Panc1 (cell line): ENCODE measurements at regions not wholly inside any gene's neighbourhood (a gene's known extent, or its start where the extent isn't known, plus 50 kb on each side); places are given as distances from the start of the nearest gene placed in this dataset.
"Not testable (repeated sequence)": the region's sequence is repeated elsewhere in the genome, so short reads cannot be mapped to it uniquely, and the experiment has no call there.

Experiments
- ATAC-seq: fragments of 200-7000 bp; cut with Tn5 transposase; 2 replicates; pipeline ENCODE4 v1.9.1; 2020; ENCODE audit warnings: mild to moderate bottlenecking, moderate library complexity
- BruUV-seq: library from RNA; stranded (reverse); fragments of 400-500 nt; replicated peaks from 2 replicates; lab custom pipeline; 2021; lab: Mats Ljungman, UMichigan
- CTCF ChIA-PET: fragments of 300-600 bp; sonication (Branson Sonifier 250); formaldehyde crosslinking; loops from one replicate; lab custom pipeline; 2022; ENCODE audit warnings: antibody characterized with exemption; lab: Charles Lee
- POLR2A ChIA-PET: fragments of 300-600 bp; sonication (Branson Sonifier 250); formaldehyde crosslinking; loops from one replicate; lab custom pipeline; 2022; ENCODE audit warnings: antibody characterized with exemption; lab: Charles Lee
- DNase-seq: peaks from one replicate; pipeline ENCODE4 v3.0.0-alpha.2; 2010; ENCODE audit warnings: low read depth, low spot score
- H3K27ac ChIP-seq: 2 replicates; pipeline ENCODE4 v1.5.1; 2011; ENCODE audit warnings: mild to moderate bottlenecking, low read length, inconsistent platforms
- H3K27me3 ChIP-seq: fragments of 200-500 bp; sonication (Bioruptor generic); 2 replicates; pipeline ENCODE4 v1.6.0; 2014; ENCODE audit warnings: low read length, inconsistent platforms; ENCODE audit not compliant: control insufficient read depth, insufficient read depth
- H3K36me3 ChIP-seq: fragments of 200-500 bp; sonication (Bioruptor generic); 2 replicates; pipeline ENCODE4 v1.5.1; 2014; ENCODE audit warnings: inconsistent platforms, mild to moderate bottlenecking, low read length, moderate library complexity; ENCODE audit not compliant: control insufficient read depth, insufficient read depth
- H3K4me1 ChIP-seq: 2 replicates; pipeline ENCODE4 v1.5.1; 2011; ENCODE audit warnings: inconsistent platforms, mild to moderate bottlenecking, low read length, moderate library complexity; ENCODE audit not compliant: control insufficient read depth, insufficient read depth
- H3K4me3 ChIP-seq, 2 experiments: 2 replicates each; pipeline ENCODE4 v1.5.1; 2011 to 2012; ENCODE audit warnings: low read depth in 2 of 2, low read length in 2 of 2, mild to moderate bottlenecking in 2 of 2, inconsistent platforms in 1 of 2, moderate library complexity in 1 of 2
- H3K9me3 ChIP-seq: fragments of 200-500 bp; sonication (Bioruptor generic); 2 replicates; pipeline ENCODE4 v1.5.1; 2014; ENCODE audit warnings: low read depth, mild to moderate bottlenecking, inconsistent platforms, low read length, moderate library complexity; ENCODE audit not compliant: control insufficient read depth, insufficient read depth
- POLR2AphosphoS5 ChIP-seq: IDR thresholded peaks from 2 replicates; pipeline ENCODE4 v1.6.1; 2012; ENCODE audit warnings: mild to moderate bottlenecking, low read depth, low read length, moderate library complexity
- REST ChIP-seq, 2 experiments: IDR thresholded peaks; 2 replicates each; pipeline ENCODE4 v1.6.1; 2011 to 2012; ENCODE audit warnings: low read depth in 2 of 2, control low read depth in 1 of 2, low read length in 1 of 2, mild to moderate bottlenecking in 1 of 2, moderate library complexity in 1 of 2; ENCODE audit not compliant: insufficient read depth in 1 of 2
- SIN3A ChIP-seq: IDR thresholded peaks from 2 replicates; pipeline ENCODE4 v1.6.1; 2012; ENCODE audit warnings: low read depth, mild to moderate bottlenecking, low read length, moderate library complexity, borderline replicate concordance; ENCODE audit not compliant: insufficient read depth
- TCF7L2 ChIP-seq: IDR thresholded peaks from 2 replicates; pipeline ENCODE4 v1.6.1; 2011; ENCODE audit warnings: mild to moderate bottlenecking, low read depth, low read length, inconsistent platforms
- in situ Hi-C: cut with HindIII; loops from 2 replicates; pipeline ENCODE4 v1.10.0; 2016; ENCODE audit warnings: low sequenced_read_pairs, low pct_unique_long_range_greater_than_20kb
- intact Hi-C: fragments of 100-400 bp; cut with micrococcal nuclease; formaldehyde crosslinking; loops from one replicate; pipeline ENCODE4 v1.10.0; 2022; ENCODE audit not compliant: unreplicated experiment
- TF ChIP-seq, protein P1 (sequence below): fragments of 450-650 bp; IDR thresholded peaks from 2 replicates; pipeline ENCODE4 v1.5.1; 2017; ENCODE audit warnings: mild to moderate bottlenecking

GRCh38 chr7:13262929-13263530 lies 575.6 kb downstream of the ARL4A start:
- no TSS peak for BruUV-seq
- intact Hi-C loops, result loop anchor here (1.0 to 5.0 kb wide), 3 partner anchors 578 to 741 kb away; no protein-coding TSS in a partner anchor
- ChIA-PET CTCF (interaction anchor here (0.6 kb wide), 1 partner anchor 9 kb away, joined by 4 read pairs; no protein-coding TSS in a partner anchor), POLR2A (no interaction called here)
- Histone ChIP-seq H3K36me3 (no peaks in the 10 kb centered on the region), H3K4me3 (no peak overlapping the region), H3K4me1 (no peaks in the 10 kb centered on the region), H3K27ac (no peak overlapping the region), H3K27me3 (no peaks in the 10 kb centered on the region; the same call in 1 of the 2 replicates), H3K9me3 (no peaks in the 10 kb centered on the region)
- no peak; the same call in none of the 2 replicates for ATAC-seq
- no peak for DNase-seq
- in situ Hi-C loops, result no loop called here
- TF ChIP-seq, protein P1, sequence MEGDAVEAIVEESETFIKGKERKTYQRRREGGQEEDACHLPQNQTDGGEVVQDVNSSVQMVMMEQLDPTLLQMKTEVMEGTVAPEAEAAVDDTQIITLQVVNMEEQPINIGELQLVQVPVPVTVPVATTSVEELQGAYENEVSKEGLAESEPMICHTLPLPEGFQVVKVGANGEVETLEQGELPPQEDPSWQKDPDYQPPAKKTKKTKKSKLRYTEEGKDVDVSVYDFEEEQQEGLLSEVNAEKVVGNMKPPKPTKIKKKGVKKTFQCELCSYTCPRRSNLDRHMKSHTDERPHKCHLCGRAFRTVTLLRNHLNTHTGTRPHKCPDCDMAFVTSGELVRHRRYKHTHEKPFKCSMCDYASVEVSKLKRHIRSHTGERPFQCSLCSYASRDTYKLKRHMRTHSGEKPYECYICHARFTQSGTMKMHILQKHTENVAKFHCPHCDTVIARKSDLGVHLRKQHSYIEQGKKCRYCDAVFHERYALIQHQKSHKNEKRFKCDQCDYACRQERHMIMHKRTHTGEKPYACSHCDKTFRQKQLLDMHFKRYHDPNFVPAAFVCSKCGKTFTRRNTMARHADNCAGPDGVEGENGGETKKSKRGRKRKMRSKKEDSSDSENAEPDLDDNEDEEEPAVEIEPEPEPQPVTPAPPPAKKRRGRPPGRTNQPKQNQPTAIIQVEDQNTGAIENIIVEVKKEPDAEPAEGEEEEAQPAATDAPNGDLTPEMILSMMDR, result peak; percentile 67; the same call in 1 of the 2 replicates
- no peak for TF ChIP-seq SIN3A

GRCh38 chr7:13265271-13265670 lies 577.8 kb downstream of the ARL4A start:
- Histone ChIP-seq H3K4me1 (no peaks in the 10 kb centered on the region), H3K9me3 (no peaks in the 10 kb centered on the region), H3K27me3 (no peaks in the 10 kb centered on the region; the same call in 1 of the 2 replicates), H3K4me3 (no peak overlapping the region), H3K36me3 (no peaks in the 10 kb centered on the region), H3K27ac (no peak overlapping the region)
- in situ Hi-C loops, result no loop called here
- ChIA-PET POLR2A (no interaction called here), CTCF (interaction anchor here (0.8 kb wide), 1 partner anchor 626 kb away, joined by 3 read pairs; no protein-coding TSS in a partner anchor)
- DNase-seq, result no peak
- TF ChIP-seq, protein P1, result no peak
- TF ChIP-seq REST (IDR thresholded peaks at IDR 0.05; ENCODE audit: insufficient read depth in 1 of 2, low read depth in 2 of 2, low read length in 1 of 2) (no peak), SIN3A (no peak), TCF7L2 (no peak), POLR2AphosphoS5 (no peak)
- no peak for ATAC-seq
- no TSS peak for BruUV-seq
- intact Hi-C loops, result no loop called here

GRCh38 chr7:13274205-13274604 lies 586.8 kb downstream of the ARL4A start:
- H3K36me3 ChIP-seq, H3K27ac ChIP-seq, in situ Hi-C loops, CTCF ChIA-PET, H3K27me3 ChIP-seq, ATAC-seq, intact Hi-C loops, H3K4me1 ChIP-seq, POLR2A ChIA-PET, DNase-seq, H3K9me3 ChIP-seq, BruUV-seq, H3K4me3 ChIP-seq: not testable (repeated sequence)
